ENCODE measurements at regions not wholly inside any gene's neighbourhood (a gene's known extent, or its start where the extent isn't known, plus 50 kb on each side); places are given as distances from the start of the nearest gene placed in this dataset.
"Not testable (repeated sequence)": the region's sequence is repeated elsewhere in the genome, so short reads cannot be mapped to it uniquely, and the experiment has no call there.

GRCh38 chr1:2957329-2957728 is 63.9 kb upstream of the ACTRT2 start:
- H3K4me1 ChIP-seq = no peaks in the 10 kb centered on the region
- TF ChIP-seq CTCF (IDR thresholded peaks at IDR 0.05 in 4 of 5, conservative IDR thresholded peaks at IDR 0.05 in 1 of 5) = no peak
- TF ChIP-seq POLR2A (IDR thresholded peaks at IDR 0.05) = no peak
- DNase-seq (no peak), ATAC-seq (no peak)
- H3K36me3 ChIP-seq = no peaks in the 10 kb centered on the region
- no peak overlapping the region for H3K4me3 ChIP-seq
- H3K27ac ChIP-seq = no peak overlapping the region
- in situ Hi-C loops (cut with MboI; ENCODE audit: low sequenced_read_pairs in 4 of 4) = no loop called here
- H3K9me3 ChIP-seq = peaks cover 0 to 16% (median 0%) of the 10 kb centered on the region in 3 donors
- intact Hi-C loops (cut with DNase I; ENCODE audit: low total_unique reads) = no loop called here
- peaks cover 0 to 2% (median 0%) of the 10 kb centered on the region in 3 donors for H3K27me3 ChIP-seq

GRCh38 chr1:2959881-2960280 is 61.4 kb upstream of the ACTRT2 start:
- H3K9me3 ChIP-seq; ATAC-seq; in situ Hi-C loops (cut with MboI; ENCODE audit: low sequenced_read_pairs in 4 of 4); DNase-seq; H3K27ac ChIP-seq; H3K4me1 ChIP-seq; H3K27me3 ChIP-seq; intact Hi-C loops (cut with DNase I; ENCODE audit: low total_unique reads); H3K36me3 ChIP-seq; H3K4me3 ChIP-seq: not testable (repeated sequence)

GRCh38 chr1:2961081-2961480 is 60.2 kb upstream of the ACTRT2 start:
- Histone ChIP-seq H3K9me3 (peaks cover 0 to 6% (median 0%) of the 10 kb centered on the region in 3 donors), H3K4me3 (no peak overlapping the region)
- DNase-seq = no peak

GRCh38 chr1:2961661-2962060 is 59.6 kb upstream of the ACTRT2 start:
- no peak for DNase-seq

More at GRCh38 chr1:2961081-2961480, 60.2 kb upstream of the ACTRT2 start:
- H3K4me1 ChIP-seq = no peaks in the 10 kb centered on the region
- no peak overlapping the region for H3K27ac ChIP-seq
- intact Hi-C loops (cut with DNase I; ENCODE audit: low total_unique reads) (no loop called here), in situ Hi-C loops (cut with MboI; ENCODE audit: low sequenced_read_pairs in 4 of 4) (no loop called here)
- ATAC-seq = no peak
- no peaks in the 10 kb centered on the region for H3K36me3 ChIP-seq
- no peak for TF ChIP-seq POLR2A (IDR thresholded peaks at IDR 0.05)
- no peak for TF ChIP-seq CTCF (IDR thresholded peaks at IDR 0.05 in 4 of 5, conservative IDR thresholded peaks at IDR 0.05 in 1 of 5)
- peaks cover 0 to 2% (median 0%) of the 10 kb centered on the region in 3 donors for H3K27me3 ChIP-seq

GRCh38 chr1:2962061-2962460 is 59.2 kb upstream of the ACTRT2 start:
- Histone ChIP-seq H3K36me3 (no peaks in the 10 kb centered on the region), H3K4me1 (no peaks in the 10 kb centered on the region), H3K4me3 (no peak overlapping the region), H3K9me3 (peaks cover 0 to 6% (median 0%) of the 10 kb centered on the region in 3 donors), H3K27ac (no peak overlapping the region), H3K27me3 (peaks cover 0 to 2% (median 0%) of the 10 kb centered on the region in 3 donors)
- ATAC-seq = no peak
- TF ChIP-seq POLR2A (IDR thresholded peaks at IDR 0.05) = no peak
- TF ChIP-seq CTCF (IDR thresholded peaks at IDR 0.05 in 4 of 5, conservative IDR thresholded peaks at IDR 0.05 in 1 of 5) = no peak
- in situ Hi-C loops (cut with MboI; ENCODE audit: low sequenced_read_pairs in 4 of 4) = no loop called here
- intact Hi-C loops (cut with DNase I; ENCODE audit: low total_unique reads) = no loop called here
- no peak for DNase-seq

More at GRCh38 chr1:2961661-2962060, 59.6 kb upstream of the ACTRT2 start:
- no peaks in the 10 kb centered on the region for H3K4me1 ChIP-seq
- no peak for ATAC-seq
- H3K27ac ChIP-seq = no peak overlapping the region
- no peak for TF ChIP-seq POLR2A (IDR thresholded peaks at IDR 0.05)
- no peak for TF ChIP-seq CTCF (IDR thresholded peaks at IDR 0.05 in 4 of 5, conservative IDR thresholded peaks at IDR 0.05 in 1 of 5)
- H3K4me3 ChIP-seq = no peak overlapping the region
- no peaks in the 10 kb centered on the region for H3K36me3 ChIP-seq
- in situ Hi-C loops (cut with MboI; ENCODE audit: low sequenced_read_pairs in 4 of 4) (no loop called here), intact Hi-C loops (cut with DNase I; ENCODE audit: low total_unique reads) (no loop called here)
- H3K9me3 ChIP-seq = peaks cover 0 to 6% (median 0%) of the 10 kb centered on the region in 3 donors
- H3K27me3 ChIP-seq = peaks cover 0 to 2% (median 0%) of the 10 kb centered on the region in 3 donors

Data from gastrocnemius medialis (tissue), 4 donors.